Stimulated activated CD4-positive, alpha-beta T cell treated with anti-CD3 and anti-CD28 coated beads, Interleukin-4, amount 100 ng/mL, for 48 hours (primary cell): ENCODE measurements at regions not wholly inside any gene's neighbourhood (a gene's known extent, or its start where the extent isn't known, plus 50 kb on each side); places are given as distances from the start of the nearest gene placed in this dataset.
"Not testable (repeated sequence)": the region's sequence is repeated elsewhere in the genome, so short reads cannot be mapped to it uniquely, and the experiment has no call there.

Experiments
- DNase-seq, 2 donors: peaks; one replicate each; pipeline ENCODE4 v3.0.0-alpha.2; 2020; ENCODE audit warnings: low read depth in 2 of 2

DNA sequence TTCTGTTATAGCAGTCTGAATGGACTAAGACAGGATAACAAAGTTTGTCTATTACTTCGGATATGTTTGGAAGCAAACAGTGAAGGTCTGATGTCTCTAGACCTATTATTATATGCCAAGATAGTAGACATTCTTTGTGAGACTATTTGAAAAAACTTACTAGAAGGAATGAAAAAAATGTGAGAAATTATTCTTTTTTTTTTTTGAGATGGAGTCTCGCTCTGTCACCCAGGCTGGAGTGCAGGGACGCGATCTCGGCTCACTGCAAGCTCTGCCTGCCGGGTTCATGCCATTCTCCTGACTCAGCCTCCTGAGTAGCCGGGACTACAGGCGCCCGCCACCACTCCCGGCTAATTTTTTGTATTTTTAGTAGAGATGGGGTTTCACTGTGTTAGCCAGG is 690.7 kb upstream of the SLC35B3 start:
- not testable (repeated sequence) for DNase-seq

GRCh38 chr6:9121549-9121948 is 686.2 kb upstream of the SLC35B3 start:
- DNase-seq: no peak

DNA sequence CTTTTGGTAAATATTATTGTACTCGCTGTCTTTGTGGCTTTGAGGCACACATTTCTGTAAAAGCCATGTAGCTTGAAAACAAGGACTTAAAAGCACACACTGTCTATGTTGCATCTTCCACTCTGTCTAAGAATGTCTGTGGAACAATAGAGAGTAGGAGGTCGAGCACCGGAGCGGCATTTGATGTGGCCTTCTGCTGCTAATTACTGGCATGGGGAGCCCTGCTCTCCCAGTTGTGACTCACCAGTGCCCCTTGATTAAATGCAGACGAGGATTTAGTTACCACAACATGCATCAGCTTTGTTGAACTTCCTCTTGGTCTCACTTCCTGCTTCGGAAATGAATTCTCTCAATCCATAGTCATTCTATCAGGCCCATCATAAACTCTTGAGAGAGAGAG is 680.7 kb upstream of the SLC35B3 start:
- no peak for DNase-seq

- DNase-seq: no peak
Measured at GRCh38 chr6:9112544-9112943, 677.2 kb upstream of the SLC35B3 start.

GRCh38 chr6:9103876-9104521 is 668.7 kb upstream of the SLC35B3 start:
- DNase-seq: no peak

- no peak for DNase-seq
Measured at GRCh38 chr6:9101920-9102319, 666.6 kb upstream of the SLC35B3 start.

GRCh38 chr6:9100869-9101580 is 665.7 kb upstream of the SLC35B3 start:
- no peak for DNase-seq

DNA sequence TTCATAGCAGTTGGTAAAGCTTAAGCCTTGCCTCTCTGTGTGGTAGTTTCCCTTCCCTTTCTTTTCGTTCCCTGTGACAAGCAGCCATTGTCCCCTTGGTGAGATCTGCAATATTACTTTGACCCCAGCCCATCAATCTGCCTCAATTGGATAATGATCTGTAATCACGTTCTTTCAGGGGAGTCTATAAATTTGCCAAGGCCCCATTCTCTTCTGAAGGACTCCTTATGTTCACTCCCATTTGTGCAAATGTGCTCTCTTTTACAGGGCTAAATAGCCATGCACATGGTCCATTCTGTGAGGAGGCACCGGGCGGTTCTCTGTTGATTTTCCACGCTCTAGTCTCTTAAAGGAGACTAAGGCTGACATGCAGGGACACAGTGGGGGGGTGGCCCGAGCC is 660.4 kb upstream of the SLC35B3 start:
- no peak for DNase-seq

GRCh38 chr6:9095137-9095536 is 659.8 kb upstream of the SLC35B3 start:
- DNase-seq: no peak

GRCh38 chr6:9089724-9090123 is 654.4 kb upstream of the SLC35B3 start:
- DNase-seq: no peak

DNA sequence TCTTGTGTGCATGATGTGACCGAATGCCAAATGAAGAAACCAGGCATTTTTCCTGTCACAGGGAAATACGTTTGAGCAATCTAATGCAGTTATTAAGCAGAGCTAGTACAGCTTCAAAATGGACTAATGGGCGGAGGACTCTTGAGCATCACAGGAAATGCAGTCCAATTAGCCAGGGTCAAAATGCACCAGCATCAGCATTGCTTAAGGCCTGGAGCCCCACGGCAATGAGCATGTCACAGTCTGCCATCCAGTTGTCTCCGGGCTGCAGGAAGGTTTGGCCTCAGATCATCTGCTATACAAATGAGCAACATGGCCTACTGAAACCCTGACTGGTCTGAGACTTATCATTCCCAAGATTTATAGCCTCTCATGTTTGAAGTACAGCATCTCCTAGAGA is 652.1 kb upstream of the SLC35B3 start:
- no peak for DNase-seq

DNA sequence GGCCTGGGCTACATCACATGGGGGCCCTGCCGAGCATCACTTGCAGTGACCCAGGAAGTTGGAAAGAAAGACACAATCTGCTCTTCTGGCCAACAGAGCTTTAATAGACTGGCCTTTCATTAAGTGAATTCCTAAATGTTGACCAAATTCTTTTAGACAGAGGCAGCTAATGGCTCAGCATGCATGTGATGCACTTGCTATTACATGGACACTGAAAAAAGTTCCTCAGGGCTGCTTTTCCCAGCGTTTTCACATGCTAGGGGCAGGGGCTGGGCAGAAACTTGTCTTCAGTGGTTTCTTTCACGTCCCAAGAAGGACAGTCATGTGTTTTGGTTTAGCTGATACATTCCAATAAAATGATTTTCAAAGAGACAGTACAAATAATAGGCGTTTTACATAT is 651.0 kb upstream of the SLC35B3 start:
- no peak for DNase-seq

GRCh38 chr6:9085709-9086070 is 650.3 kb upstream of the SLC35B3 start:
- DNase-seq: no peak

GRCh38 chr6:9085054-9085708 is 649.8 kb upstream of the SLC35B3 start:
- no peak for DNase-seq

DNA sequence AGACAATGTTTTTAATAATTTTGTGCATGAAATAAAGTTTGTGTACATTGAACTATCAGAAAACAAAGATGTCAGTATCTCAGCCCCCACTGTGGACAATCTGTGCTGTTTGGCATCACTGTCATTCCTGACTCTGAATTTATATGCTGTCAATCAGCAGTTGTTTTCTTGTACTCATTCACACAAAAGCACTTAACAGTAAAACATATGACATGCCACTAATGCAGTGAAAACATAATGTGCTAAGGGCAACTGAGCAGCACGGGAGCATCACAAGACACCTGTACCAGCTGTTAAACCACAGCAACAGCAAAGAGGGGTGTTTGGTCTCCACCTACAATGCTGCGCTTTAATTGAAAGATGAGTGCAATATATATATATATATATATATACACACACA is 647.8 kb upstream of the SLC35B3 start:
- no peak for DNase-seq

DNA sequence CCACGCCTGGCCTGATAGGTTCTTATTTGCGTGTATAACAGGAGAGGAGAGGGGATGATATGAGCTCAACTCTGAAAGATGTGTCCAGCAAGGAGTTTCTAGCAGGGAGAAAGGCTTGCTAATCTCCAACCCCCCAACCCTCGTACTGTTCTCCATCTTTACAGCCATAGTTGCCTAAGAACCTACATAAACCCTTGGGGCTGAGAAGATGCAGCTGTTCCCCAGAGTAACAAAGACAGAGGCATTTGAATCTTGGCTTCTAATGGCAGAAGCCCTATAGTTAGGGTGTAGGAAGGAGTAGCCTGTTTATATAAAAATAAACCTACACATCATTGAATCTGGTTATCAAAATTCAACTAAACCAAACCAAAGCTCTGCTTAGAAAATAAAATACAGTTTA is 631.4 kb upstream of the SLC35B3 start:
- DNase-seq: no peak

DNA sequence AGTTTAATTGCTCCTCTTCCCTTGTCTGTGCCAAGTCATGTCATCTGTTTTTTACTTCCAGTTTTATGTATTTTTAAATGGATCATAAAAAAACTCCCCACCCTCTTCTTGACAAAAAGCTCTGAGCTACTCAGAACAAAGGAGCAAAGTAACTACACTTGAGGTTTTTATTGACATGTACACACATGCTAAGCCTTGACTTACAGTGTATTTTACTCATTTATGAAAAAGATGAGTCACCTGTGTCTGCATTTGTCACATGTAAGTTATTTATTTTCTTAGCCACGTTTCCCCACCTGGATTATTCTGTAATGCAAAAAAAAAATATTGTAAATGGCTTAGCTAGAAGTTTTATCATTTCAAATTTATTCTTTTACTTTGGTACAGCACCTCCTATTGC is 628.8 kb upstream of the SLC35B3 start:
- no peak for DNase-seq

DNA sequence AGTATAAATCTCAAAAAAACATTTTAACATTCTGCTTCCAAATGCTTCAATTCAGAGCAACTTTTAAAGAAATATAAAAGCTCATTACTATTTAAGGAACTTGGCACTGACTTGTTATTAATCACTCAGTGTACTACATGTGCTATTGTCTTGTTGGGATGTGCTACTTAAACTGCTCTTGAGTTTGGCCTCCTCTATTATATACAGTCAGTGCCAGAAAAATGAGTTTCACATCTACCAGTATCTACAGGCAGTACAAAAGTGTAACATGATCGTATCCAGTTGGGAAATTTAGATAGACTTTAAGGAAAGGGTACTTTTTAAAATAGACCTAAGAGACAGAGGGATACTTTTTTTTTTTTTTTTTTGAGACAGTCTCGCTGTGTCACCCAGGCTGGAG is 627.3 kb upstream of the SLC35B3 start:
- no peak for DNase-seq

- DNase-seq: no peak
Measured at GRCh38 chr6:9057937-9058336, 622.6 kb upstream of the SLC35B3 start.

- no peak for DNase-seq
Measured at GRCh38 chr6:9056556-9056955, 621.2 kb upstream of the SLC35B3 start.

DNA sequence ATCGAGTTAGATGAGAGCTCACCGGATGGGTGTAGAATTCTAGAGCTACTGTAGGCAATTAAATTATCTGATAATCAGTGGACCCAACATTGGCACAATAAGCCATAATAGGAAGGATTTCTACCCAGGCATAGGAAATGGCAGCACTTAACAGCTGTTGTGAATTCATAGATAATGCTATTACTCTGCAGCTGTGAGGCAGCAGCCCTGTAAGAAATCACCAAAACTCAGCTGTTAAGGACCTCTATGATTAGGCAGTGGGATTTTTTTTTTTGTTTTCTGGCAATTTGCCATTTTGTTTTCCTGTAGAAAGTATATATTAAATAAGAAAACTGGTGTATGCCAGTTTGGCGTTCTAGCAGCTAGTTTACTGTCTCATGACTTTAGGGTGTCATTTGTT is 609.1 kb upstream of the SLC35B3 start:
- no peak for DNase-seq

- DNase-seq: no peak
Measured at GRCh38 chr6:9040718-9041117, 605.4 kb upstream of the SLC35B3 start.

GRCh38 chr6:9039258-9039657 is 603.9 kb upstream of the SLC35B3 start:
- DNase-seq: no peak
